Panc1 (cell line): ENCODE measurements at regions not wholly inside any gene's neighbourhood (a gene's known extent, or its start where the extent isn't known, plus 50 kb on each side); places are given as distances from the start of the nearest gene placed in this dataset.

ENCODE experiments used
- ATAC-seq: fragments of 200-7000 bp; cut with Tn5 transposase; 2 replicates; pipeline ENCODE4 v1.9.1; 2020; ENCODE audit warnings: mild to moderate bottlenecking, moderate library complexity
- BruUV-seq: library from RNA; stranded (reverse); fragments of 400-500 nt; replicated peaks from 2 replicates; lab custom pipeline; 2021; lab: Mats Ljungman, UMichigan
- CTCF ChIA-PET: fragments of 300-600 bp; sonication (Branson Sonifier 250); formaldehyde crosslinking; loops from one replicate; lab custom pipeline; 2022; ENCODE audit warnings: antibody characterized with exemption; lab: Charles Lee
- POLR2A ChIA-PET: fragments of 300-600 bp; sonication (Branson Sonifier 250); formaldehyde crosslinking; loops from one replicate; lab custom pipeline; 2022; ENCODE audit warnings: antibody characterized with exemption; lab: Charles Lee
- DNase-seq: peaks from one replicate; pipeline ENCODE4 v3.0.0-alpha.2; 2010; ENCODE audit warnings: low read depth, low spot score
- H3K27ac ChIP-seq: 2 replicates; pipeline ENCODE4 v1.5.1; 2011; ENCODE audit warnings: mild to moderate bottlenecking, low read length, inconsistent platforms
- H3K27me3 ChIP-seq: fragments of 200-500 bp; sonication (Bioruptor generic); 2 replicates; pipeline ENCODE4 v1.6.0; 2014; ENCODE audit warnings: low read length, inconsistent platforms; ENCODE audit not compliant: control insufficient read depth, insufficient read depth
- H3K36me3 ChIP-seq: fragments of 200-500 bp; sonication (Bioruptor generic); 2 replicates; pipeline ENCODE4 v1.5.1; 2014; ENCODE audit warnings: inconsistent platforms, mild to moderate bottlenecking, low read length, moderate library complexity; ENCODE audit not compliant: control insufficient read depth, insufficient read depth
- H3K4me1 ChIP-seq: 2 replicates; pipeline ENCODE4 v1.5.1; 2011; ENCODE audit warnings: inconsistent platforms, mild to moderate bottlenecking, low read length, moderate library complexity; ENCODE audit not compliant: control insufficient read depth, insufficient read depth
- H3K4me3 ChIP-seq, 2 experiments: 2 replicates each; pipeline ENCODE4 v1.5.1; 2011 to 2012; ENCODE audit warnings: low read depth in 2 of 2, low read length in 2 of 2, mild to moderate bottlenecking in 2 of 2, inconsistent platforms in 1 of 2, moderate library complexity in 1 of 2
- H3K9me3 ChIP-seq: fragments of 200-500 bp; sonication (Bioruptor generic); 2 replicates; pipeline ENCODE4 v1.5.1; 2014; ENCODE audit warnings: low read depth, mild to moderate bottlenecking, inconsistent platforms, low read length, moderate library complexity; ENCODE audit not compliant: control insufficient read depth, insufficient read depth
- CTCF ChIP-seq: fragments of 450-650 bp; IDR thresholded peaks from 2 replicates; pipeline ENCODE4 v1.5.1; 2017; ENCODE audit warnings: mild to moderate bottlenecking
- POLR2AphosphoS5 ChIP-seq: IDR thresholded peaks from 2 replicates; pipeline ENCODE4 v1.6.1; 2012; ENCODE audit warnings: mild to moderate bottlenecking, low read depth, low read length, moderate library complexity
- REST ChIP-seq, 2 experiments: IDR thresholded peaks; 2 replicates each; pipeline ENCODE4 v1.6.1; 2011 to 2012; ENCODE audit warnings: low read depth in 2 of 2, control low read depth in 1 of 2, low read length in 1 of 2, mild to moderate bottlenecking in 1 of 2, moderate library complexity in 1 of 2; ENCODE audit not compliant: insufficient read depth in 1 of 2
- SIN3A ChIP-seq: IDR thresholded peaks from 2 replicates; pipeline ENCODE4 v1.6.1; 2012; ENCODE audit warnings: low read depth, mild to moderate bottlenecking, low read length, moderate library complexity, borderline replicate concordance; ENCODE audit not compliant: insufficient read depth
- TCF7L2 ChIP-seq: IDR thresholded peaks from 2 replicates; pipeline ENCODE4 v1.6.1; 2011; ENCODE audit warnings: mild to moderate bottlenecking, low read depth, low read length, inconsistent platforms
- in situ Hi-C: cut with HindIII; loops from 2 replicates; pipeline ENCODE4 v1.10.0; 2016; ENCODE audit warnings: low sequenced_read_pairs, low pct_unique_long_range_greater_than_20kb
- intact Hi-C: fragments of 100-400 bp; cut with micrococcal nuclease; formaldehyde crosslinking; loops from one replicate; pipeline ENCODE4 v1.10.0; 2022; ENCODE audit not compliant: unreplicated experiment

- ATAC-seq, result no peak
- H3K36me3 ChIP-seq, result no peaks in the 10 kb centered on the region
- in situ Hi-C loops, result no loop called here
Observed at GRCh38 chr7:45980973-45981372, 59.9 kb upstream of the IGFBP3 start.

DNA sequence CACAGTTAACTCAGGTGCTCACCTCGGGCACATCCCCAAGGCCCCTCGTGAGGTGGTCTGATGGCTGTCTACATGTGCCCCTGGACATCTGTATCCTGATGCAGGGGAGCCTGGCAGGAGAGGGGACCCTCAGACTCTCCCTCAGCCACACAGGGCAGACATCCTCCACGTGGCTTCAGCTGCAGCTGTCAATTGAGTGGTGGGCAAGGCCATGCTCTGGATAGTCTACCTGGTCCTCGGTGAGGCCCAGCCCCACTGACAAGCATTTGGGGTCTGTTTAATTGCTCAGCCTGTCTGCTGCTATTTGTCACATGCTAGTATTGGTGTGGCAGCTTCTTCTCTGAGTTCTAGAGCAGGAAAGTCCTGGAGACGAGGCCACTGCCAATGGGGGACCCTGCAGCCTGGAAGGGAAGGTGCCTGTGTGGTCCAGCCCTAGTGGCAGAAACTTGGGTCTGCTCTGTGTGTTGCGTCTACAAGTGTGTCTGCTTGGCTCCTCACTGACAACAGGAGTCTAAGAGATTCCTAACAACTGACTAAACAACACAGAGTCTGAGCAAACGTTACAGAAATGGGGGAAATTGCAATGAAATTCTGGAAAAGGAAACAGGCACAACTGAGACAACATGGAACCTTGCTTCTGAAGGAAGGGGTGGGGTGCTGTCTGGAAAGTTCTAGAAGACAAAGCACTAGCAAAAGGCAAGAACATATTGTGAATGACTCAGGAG lies 59.3 kb upstream of the IGFBP3 start:
- Histone ChIP-seq H3K4me3 (no peak overlapping the region), H3K4me1 (peaks cover 15% of the 10 kb centered on the region), H3K27ac (no peak overlapping the region), H3K36me3 (no peaks in the 10 kb centered on the region), H3K27me3 (no peaks in the 10 kb centered on the region), H3K9me3 (0 out of 2 replicates have a peak, but pooled peaks cover 3% of the 10 kb centered on the region)
- CTCF ChIA-PET, result no interaction called here
- intact Hi-C loops, result no loop called here
- no TSS peak for BruUV-seq
- DNase-seq, result no peak
- in situ Hi-C loops, result no loop called here
- TF ChIP-seq SIN3A, result no peak
- TF ChIP-seq POLR2AphosphoS5, result no peak
- TF ChIP-seq CTCF, result no peak
- no peak for TF ChIP-seq TCF7L2
- no peak for TF ChIP-seq REST (IDR thresholded peaks at IDR 0.05; ENCODE audit: insufficient read depth in 1 of 2, low read depth in 2 of 2, low read length in 1 of 2)
- POLR2A ChIA-PET, result no interaction called here
- ATAC-seq, result no peak

More at GRCh38 chr7:45980973-45981372, 59.9 kb upstream of the IGFBP3 start:
- peaks cover 15% of the 10 kb centered on the region for H3K4me1 ChIP-seq
- CTCF ChIA-PET, result no interaction called here
- no peaks in the 10 kb centered on the region for H3K27me3 ChIP-seq
- POLR2A ChIA-PET, result no interaction called here
- no TSS peak for BruUV-seq
- H3K9me3 ChIP-seq, result 0 out of 2 replicates have a peak, but pooled peaks cover 3% of the 10 kb centered on the region
- intact Hi-C loops, result no loop called here
- no peak for TF ChIP-seq CTCF
- no peak for TF ChIP-seq TCF7L2
- TF ChIP-seq SIN3A, result no peak
- no peak for DNase-seq
- H3K27ac ChIP-seq, result no peak overlapping the region
- H3K4me3 ChIP-seq, result no peak overlapping the region
